NCI-H2029 (cell line): ENCODE measurements at regions not wholly inside any gene's neighbourhood (a gene's known extent, or its start where the extent isn't known, plus 50 kb on each side); places are given as distances from the start of the nearest gene placed in this dataset.

Experiments
- DNase-seq: peaks from one replicate; lab custom pipeline; 2025; lab: John Stamatoyannopoulos, UW

- no peak for DNase-seq
These were observed 848.3 kb downstream of the TBC1D22A start for GRCh38 chr22:47610764-47611163.

- DNase-seq = no peak
These were observed 847.8 kb downstream of the TBC1D22A start for GRCh38 chr22:47610281-47610680.

- no peak for DNase-seq
These were observed 847.2 kb downstream of the TBC1D22A start for GRCh38 chr22:47609653-47610052.

- DNase-seq = no peak
These were observed 846.0 kb downstream of the TBC1D22A start for GRCh38 chr22:47608421-47608820.

- DNase-seq = no peak
These were observed 845.0 kb downstream of the TBC1D22A start for GRCh38 chr22:47607486-47607885.

- no peak for DNase-seq
These were observed 844.0 kb downstream of the TBC1D22A start for GRCh38 chr22:47606426-47606825.

GRCh38 chr22:47605886-47606285, 843.4 kb downstream of the TBC1D22A start:
- DNase-seq = no peak

- DNase-seq = no peak
These were observed 843.0 kb downstream of the TBC1D22A start for GRCh38 chr22:47605441-47605840.

- no peak for DNase-seq
These were observed 842.1 kb downstream of the TBC1D22A start for GRCh38 chr22:47604563-47604962.

- DNase-seq = no peak
These were observed 840.3 kb downstream of the TBC1D22A start for GRCh38 chr22:47602732-47603131.

GRCh38 chr22:47601666-47602065, 839.2 kb downstream of the TBC1D22A start:
- DNase-seq = no peak

GRCh38 chr22:47600791-47601625, 838.6 kb downstream of the TBC1D22A start:
- no peak for DNase-seq

GRCh38 chr22:47600281-47600680, 837.8 kb downstream of the TBC1D22A start:
- no peak for DNase-seq

GRCh38 chr22:47599753-47600152, 837.3 kb downstream of the TBC1D22A start:
- DNase-seq = no peak

- DNase-seq = no peak
These were observed 836.4 kb downstream of the TBC1D22A start for GRCh38 chr22:47598864-47599263.

- DNase-seq = no peak
These were observed 834.6 kb downstream of the TBC1D22A start for GRCh38 chr22:47597041-47597440.

GRCh38 chr22:47596176-47596690, 833.8 kb downstream of the TBC1D22A start:
- DNase-seq = no peak

GRCh38 chr22:47594836-47595521, 832.5 kb downstream of the TBC1D22A start:
- DNase-seq = no peak

GRCh38 chr22:47593911-47594311, 831.5 kb downstream of the TBC1D22A start:
- no peak for DNase-seq

GRCh38 chr22:47593291-47593690, 830.8 kb downstream of the TBC1D22A start:
- DNase-seq = no peak

- DNase-seq = no peak
These were observed 830.3 kb downstream of the TBC1D22A start for GRCh38 chr22:47592791-47593190.

- no peak for DNase-seq
These were observed 829.3 kb downstream of the TBC1D22A start for GRCh38 chr22:47591709-47592108.

- DNase-seq = no peak
These were observed 828.6 kb downstream of the TBC1D22A start for GRCh38 chr22:47591016-47591415.
